Stimulated activated naive CD4-positive, alpha-beta T cell treated with Interleukin-2 at 50 U/mL for 16 hours (primary cell): ENCODE measurements at regions not wholly inside any gene's neighbourhood (a gene's known extent, or its start where the extent isn't known, plus 50 kb on each side); places are given as distances from the start of the nearest gene placed in this dataset.
"Not testable (repeated sequence)": the region's sequence is repeated elsewhere in the genome, so short reads cannot be mapped to it uniquely, and the experiment has no call there.

ENCODE experiments used
- DNase-seq: peaks from one replicate; lab custom pipeline; 2025; lab: John Stamatoyannopoulos, UW

DNA sequence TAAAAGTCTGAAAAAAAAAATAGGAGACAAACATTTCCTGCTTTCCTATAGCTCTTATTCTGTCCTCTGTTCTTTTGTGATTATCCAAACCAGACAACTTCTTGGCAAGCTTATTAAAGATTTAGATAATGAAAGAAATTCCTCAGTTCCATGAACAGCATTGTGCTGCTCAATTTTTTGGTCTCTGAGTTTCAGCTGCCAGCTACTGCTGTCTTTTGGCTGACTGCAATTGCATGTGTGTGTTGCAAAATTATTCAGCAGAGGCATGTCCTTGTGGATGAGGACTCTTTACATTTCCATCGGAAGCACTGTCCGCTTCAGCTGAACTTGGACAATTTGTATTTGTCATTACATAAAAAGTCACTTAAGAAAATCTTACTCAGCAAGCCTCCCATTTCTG, 397.3 kb upstream of the RASGRP1 start:
- DNase-seq: no peak

DNA sequence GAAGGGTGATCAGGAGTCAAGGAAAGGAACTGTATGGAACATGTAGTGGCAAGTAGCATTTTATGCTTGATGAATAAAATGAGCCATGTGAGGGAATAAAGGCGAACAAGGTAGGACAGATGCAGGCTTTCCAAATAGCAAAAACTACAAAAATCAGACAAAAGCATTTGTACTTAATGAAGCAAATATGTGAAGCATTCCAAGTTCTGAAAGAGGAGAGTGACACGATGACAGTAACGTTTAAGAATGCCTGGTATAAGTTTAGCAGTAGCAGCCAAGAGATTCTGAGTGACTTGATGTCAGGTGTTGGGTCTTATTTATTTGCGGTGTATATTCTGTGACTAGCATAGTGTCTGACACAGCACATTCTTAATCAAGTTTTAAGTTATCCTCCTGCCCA, 408.2 kb upstream of the RASGRP1 start:
- no peak for DNase-seq

DNA sequence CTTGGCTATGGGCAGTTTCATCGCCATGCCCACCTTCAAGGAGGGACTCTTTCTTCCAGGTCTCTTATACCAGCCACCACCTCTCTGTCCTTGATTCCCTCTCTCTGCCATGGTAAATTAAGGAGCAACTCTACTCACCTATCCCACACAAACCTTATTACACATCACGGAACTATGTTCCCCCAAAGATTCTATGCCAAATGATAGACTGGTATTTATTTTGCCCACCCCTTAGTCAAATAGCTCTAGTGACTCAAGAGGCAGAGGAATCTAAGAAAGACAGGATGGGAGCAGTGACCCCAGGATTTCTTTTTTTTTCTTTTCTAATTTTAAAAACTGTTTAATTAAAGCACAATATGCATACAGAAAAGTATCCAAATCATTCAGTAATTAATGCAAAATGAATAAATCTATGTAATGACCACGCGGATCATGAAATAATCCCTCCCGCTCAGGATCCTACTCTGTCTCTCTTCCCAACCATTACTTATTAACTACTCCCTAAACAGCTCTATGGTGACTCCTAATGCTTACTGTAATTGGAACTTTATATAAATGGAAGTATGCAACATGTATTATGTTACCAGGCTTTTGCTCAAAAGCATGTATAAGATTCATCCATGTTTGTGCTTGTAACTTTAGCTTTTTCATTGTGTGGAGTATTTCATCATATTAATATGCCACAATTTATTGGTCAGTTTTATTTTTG, 410.8 kb upstream of the RASGRP1 start:
- DNase-seq: no peak

DNA sequence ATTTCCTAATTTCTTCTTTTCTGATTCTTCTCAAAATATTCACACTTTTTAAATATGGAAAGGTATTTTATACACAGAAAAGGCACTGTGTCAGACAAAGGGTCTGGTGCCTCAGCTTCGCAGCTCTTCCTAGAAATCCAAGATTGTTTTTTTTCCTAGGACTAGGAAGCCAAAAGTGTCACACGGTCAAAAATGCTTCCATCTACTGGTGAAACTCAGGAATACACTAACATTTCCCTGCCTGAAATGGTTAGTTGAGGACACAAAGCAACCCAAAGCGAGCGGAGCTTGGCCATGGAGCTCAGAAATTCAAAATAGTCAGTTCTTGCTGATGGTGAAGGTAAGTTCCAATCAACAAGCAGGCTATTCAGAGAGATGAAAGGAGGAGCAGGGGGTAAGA, 426.5 kb upstream of the RASGRP1 start:
- DNase-seq: no peak

DNA sequence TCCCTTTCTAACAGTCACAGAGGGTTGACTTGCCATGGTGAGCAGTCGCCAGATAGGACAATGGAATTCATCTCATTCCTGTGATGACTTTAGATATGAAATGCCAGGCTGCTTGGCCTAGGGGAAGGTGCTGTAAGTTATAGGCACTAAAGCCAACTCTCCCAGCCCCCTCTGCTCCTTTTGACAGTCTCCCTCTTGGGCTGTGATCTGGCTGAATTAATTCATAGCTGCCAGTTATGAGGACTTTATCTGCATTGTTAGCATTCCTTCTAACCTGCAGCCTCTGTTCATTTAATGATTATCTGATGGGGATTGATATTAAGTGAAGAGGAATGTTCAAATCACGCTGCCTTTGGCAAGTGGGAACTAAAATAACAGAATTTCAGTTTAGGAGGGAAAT, 427.1 kb upstream of the RASGRP1 start:
- DNase-seq: no peak

DNA sequence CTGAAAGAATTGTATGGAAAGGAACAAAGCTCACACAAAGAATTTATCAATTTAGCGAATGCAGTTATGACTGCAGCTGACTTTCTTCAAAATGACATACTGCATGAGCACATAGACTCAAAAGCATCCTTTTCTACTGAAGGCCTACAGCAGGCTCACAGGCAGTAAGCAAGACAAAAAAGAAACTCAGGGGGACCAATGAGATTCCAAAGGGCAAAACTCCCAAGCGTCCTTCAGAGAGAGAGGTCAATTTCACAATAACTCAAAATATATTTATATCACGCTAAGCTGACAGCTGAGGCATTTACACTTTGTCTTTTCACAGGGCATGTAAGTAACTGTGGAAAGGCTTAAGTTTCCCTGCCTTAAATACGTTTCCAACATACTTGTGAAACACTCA, 427.9 kb upstream of the RASGRP1 start:
- DNase-seq: no peak

DNA sequence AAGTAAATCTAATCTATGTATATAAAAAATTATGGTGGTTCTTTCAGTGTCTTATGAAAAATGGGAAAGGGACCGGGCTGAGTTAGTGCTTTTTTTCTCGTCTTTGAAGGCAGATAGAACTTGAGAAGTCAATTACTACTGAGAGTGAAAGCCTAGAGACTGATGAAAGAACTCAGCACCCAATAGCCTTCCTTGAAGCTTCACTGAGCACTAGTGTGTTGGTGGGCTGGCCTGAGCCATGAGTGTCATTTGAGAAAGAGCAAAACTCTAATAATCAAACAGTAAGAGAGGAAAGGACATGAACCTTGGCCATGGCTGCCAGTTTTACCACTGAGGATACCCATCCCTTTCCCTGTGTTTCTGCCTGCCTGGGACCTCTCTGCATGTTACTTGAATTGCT, 428.3 kb upstream of the RASGRP1 start:
- DNase-seq: no peak

DNA sequence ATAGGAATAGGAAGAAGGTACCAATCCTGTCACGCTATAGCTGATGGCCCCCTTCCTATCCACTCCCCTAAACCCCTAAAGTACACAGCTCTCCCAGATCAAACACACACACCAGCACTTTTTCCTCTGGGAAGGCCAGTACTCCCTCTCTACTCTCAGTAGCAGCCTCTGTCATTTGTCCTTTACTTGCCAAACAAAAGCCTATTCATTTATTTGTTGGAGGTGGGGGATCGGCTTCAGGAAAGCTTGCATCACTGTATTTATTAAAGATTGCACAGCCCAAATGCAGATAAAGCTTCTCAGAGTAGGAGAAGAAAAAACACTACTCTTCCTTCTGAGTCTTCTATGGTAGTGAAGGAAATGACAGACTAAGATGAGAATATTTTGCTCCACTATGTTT, 429.7 kb upstream of the RASGRP1 start:
- DNase-seq: no peak

DNA sequence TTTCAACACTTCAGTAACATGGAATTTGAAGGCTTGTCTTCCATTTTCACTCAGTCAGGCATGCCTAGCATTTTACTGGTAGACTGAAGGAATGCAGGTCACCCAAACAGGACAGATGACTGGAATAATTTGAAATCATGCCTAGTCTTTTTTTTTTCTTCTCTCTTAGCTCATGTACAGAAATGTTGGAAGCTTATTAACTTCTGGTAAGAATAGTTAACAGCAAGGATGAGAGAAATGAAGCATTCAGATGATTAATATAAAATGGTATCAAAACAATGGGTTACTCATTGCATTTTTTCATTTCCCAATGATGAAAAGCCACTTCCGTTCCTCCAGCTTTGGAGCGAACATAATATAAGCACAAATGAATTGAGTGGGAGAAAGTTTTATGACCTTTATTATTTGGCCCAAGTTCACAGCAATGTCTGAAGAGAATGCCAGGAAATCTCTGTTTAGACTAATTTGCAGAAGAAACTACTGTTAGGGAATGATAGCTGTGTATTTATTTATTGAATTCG, 431.6 kb upstream of the RASGRP1 start:
- no peak for DNase-seq

DNA sequence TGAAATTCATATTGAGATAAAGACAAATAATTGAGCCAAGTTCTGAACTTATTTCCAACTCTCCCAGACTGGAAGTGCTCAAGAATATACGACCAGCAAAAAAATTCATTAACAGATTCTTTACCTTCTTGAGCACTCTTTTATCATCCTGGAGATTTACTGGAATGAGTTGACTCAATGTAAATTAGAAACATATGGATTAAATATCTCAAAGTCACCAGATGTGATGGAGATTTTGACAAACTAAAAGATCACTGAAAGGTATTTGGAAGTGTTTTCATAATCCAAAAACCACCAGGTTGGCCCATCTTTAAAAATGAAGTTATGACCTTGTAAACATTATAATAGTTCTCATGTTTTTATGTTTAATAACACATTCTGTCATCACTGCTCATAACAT, 433.2 kb upstream of the RASGRP1 start:
- DNase-seq: no peak

DNA sequence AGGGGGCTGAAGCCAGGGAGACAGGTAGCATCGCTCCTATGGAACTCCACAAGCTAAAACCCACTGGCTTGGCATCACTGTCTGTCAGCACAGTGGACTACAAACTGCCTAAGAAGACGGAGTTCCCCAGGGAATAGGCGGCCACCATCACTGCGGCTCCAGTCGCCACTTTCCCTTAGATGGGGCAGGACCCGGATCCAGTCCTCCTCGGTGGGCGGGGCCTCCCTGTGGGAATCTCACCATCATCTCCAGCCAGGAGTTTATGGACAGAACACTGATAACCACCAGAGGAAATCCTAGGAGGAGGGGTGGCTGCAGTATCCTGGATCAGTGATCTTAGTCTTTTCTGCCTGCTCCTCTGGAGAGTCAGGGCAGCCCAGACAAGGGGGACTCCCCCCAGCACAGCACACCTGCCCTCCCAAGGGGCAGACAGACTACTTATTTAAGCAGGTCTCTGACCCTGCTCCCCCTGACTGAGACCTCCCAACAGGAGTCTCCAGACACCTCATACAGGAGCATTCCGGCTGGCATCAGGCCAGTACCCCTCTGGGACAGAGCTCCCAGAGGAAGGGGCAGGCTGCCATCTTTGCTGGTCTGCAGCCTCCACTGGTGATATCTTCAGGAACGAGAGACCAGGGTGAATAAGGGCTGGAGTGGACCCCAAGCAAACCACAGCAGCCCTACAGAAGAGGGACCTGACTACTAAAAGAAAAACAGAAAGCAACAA, 435.6 kb upstream of the RASGRP1 start:
- DNase-seq: no peak

DNA sequence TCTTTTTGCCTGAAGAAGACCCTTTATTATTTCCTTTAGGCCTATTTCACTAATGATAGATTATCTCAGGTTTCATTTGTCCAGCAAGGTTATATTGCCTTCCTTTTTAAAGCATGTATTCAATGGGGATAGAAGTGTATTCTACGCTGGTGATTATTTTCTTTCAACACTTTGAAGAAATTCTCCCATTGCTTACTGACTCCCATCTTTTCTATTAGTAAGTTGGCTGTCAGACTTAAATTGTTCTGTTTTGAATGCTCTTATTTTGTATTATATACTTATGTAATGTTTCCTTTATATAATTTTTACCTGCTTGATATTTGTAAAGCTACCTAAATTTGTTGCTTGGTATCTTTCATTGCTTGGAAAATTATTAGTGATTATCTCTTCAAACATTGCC, 445.1 kb upstream of the RASGRP1 start:
- no peak for DNase-seq

DNA sequence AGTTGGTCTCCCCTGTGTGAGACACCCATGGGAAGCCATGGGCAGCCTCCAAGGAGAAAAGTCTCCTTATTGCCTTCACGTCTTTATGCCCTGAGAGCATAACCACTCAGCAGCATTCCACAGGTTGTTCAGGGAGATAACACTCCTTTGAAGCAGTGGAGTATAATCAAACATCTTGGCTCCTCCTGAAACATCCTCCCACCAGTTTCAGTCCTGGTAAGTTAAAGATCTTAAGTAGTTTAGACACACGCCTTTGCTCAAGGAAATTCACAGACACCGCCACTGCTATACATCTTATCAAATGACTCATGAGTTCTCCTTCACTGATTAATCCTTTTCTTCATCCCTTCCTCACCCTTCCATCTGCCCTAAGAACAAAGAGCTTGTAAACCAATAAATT, 446.5 kb upstream of the RASGRP1 start:
- not testable (repeated sequence) for DNase-seq

DNA sequence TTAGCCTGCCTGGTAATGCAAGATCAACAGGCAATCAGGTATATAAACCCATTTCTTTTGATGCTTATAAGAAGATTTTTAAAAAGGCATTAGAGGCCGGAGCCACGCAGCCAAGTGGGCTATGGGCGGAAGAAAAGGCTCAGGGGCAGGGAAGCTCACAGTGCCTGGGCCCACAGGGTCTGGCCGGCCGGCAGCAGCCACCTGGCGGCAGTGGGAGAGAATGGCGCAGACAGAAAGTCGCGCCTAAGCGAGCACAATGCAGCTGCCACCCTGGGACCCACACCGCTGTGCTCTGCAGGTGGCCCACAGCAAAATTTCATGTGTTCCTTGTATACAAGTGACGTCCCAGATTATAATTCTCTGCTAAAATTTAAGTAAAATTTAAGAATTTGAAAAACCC, 448.6 kb upstream of the RASGRP1 start:
- no peak for DNase-seq

DNA sequence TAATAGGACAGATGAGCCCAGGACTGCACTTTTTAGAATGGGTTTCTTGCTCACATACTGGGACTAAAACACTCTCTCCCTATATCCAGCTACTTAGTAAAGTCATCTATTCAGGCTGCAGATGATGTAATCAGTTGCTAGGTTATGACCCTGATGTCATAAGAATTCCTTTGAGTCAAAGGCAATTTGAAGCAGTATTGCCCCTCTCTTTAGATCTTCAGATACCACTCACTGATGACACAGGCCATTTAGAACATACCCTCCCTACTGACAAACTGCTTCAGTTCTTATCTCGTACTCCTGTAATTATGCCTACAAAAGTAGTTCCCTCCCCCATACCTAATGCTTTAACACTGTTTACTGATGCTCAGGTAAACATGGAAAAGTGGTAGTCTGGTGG, 450.1 kb upstream of the RASGRP1 start:
- no peak for DNase-seq

DNA sequence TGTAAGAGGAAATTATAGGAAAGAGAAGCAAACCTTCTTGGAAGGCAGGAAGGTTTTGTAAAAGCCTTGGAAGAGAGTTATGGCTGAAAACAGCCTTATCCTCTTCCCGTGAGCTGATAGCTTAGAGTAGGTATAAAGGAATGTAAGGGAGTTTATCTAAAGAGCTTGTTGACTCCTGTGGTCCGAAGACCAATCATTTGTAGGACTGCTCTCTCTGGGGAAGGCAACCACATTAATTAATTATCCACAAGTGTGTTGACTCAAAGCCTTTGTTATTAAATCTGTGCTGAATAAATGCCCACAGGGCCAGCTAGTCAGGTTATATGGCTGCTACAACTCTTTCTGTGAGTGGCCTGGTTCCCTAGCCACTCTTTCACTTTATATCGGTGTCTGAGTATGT, 452.1 kb upstream of the RASGRP1 start:
- no peak for DNase-seq

DNA sequence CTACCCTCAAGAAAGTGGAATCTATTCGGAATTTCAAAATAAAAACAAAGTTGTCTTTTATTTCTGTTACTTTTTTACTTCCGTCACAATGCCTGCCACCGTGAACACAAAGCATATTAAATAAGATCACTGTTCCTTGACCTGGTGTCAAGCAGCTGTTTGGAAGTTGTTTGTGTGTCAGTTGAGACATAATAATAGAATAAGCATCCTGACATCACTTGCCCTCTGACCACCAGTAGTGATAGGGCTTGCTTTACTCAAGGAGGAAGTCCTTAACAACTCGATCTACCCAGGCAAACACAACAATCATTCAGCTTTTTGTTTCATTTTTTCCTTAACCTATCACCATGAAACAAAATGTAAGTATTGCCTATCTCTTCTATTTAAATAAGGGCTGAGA, 454.4 kb upstream of the RASGRP1 start:
- no peak for DNase-seq

DNA sequence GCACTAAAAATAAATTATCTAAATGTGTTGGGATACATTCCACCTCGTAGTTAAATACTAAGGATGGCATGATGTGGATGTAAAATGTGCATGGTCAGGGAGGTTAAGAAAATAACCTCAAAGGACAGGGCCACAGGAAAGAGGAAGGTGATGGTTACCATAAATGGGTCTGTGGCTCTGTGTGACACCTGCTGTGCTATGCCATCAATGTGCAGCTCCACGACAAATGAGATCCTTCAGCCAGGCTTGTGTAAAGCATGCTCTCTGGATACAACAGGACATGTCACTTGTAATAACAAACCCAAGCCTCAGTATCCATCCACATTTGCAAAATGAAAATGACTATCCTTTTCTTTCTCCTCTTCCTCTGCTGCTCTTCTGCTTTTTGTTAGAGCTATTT, 456.7 kb upstream of the RASGRP1 start:
- no peak for DNase-seq

DNA sequence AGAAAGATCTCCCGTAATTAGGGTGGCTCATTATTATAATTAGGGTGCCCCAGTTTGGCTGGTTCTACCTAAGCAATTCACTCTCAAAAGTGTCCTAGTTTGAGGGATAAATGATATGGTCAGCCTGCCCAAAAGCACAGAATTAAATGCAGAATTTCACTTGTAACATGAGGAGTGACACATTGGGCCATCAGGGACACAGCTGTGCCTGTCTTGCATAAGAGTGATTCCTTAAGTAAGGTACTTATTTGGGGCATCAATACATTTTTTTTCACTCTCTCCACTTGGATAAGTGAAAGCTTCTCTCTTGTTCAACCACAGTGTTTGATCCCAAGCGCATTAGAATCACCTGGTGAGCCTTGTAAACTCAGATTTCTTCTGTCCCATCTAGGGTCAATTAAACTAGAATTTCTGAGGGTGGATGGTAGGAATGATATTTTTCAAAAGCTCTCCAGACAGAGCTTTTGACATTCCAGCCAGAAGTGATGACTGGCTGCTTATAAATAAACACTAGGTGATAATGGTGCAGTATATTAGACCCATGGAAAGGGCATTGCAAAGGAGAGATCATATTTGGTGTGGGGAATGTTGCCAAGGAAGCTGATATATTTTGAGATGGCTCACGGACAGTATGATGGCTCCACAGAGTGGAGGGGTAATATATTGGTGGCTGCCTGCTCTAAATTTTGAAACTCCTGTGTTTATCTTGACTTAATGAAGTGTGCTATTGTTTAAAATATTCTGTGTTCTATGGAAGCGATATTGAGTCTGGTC, 458.1 kb upstream of the RASGRP1 start:
- DNase-seq: no peak

DNA sequence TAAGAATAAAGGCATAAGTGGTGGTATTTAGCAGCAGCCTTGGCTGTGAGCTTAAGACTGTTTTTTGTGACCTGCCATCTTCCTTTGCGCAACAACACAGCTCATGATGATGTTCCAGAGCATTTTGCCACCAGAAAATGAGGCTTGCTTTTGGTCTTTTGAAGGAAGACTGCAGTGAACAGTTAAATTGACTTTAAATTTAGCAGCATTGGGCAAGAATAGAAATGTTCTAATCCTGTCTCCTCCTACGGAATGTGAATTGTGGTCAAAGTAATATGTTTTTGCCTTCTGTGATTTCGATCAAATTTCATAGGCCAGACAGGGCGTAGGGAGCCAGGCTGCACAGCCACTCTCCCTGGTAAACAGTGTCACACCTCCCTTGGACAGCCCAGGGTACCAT, 460.7 kb upstream of the RASGRP1 start:
- DNase-seq: no peak

DNA sequence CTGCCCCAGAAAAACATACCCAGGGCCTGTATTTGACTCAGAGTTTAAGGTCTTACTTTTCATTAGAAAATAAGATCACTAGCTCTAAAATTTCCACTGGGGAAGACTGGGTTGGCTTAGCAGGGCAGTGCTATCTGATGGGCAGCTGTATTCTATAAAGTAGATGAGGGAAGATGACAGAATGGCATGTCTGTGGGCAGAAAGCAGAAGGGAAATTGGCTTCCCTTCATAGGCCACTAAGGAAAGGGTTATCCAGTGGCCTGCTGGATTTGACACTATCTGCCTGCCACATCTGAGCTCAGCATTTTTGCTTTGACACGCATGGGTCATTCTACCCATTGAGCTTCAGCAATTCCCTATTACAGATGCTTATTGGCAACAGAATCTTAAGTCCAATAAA, 461.3 kb upstream of the RASGRP1 start:
- DNase-seq: no peak

DNA sequence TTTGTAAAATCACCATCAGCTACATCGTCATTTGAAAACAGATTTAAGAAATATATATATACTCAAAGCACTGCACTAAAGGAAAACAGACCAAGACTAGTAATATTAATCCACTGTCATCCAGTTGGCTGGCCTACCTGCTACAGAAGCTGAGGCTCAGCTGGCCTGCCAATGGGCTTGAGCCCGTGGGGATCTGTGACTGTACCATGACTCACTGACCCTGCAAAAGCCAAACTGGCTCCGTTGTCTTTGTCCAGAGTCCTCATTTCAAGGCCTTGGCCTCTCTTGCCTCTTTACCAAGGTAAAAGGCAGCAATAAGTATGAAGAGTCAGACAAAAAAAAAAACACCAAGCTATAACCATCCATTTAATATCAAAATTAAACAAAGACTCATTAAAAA, 463.5 kb upstream of the RASGRP1 start:
- DNase-seq: no peak

DNA sequence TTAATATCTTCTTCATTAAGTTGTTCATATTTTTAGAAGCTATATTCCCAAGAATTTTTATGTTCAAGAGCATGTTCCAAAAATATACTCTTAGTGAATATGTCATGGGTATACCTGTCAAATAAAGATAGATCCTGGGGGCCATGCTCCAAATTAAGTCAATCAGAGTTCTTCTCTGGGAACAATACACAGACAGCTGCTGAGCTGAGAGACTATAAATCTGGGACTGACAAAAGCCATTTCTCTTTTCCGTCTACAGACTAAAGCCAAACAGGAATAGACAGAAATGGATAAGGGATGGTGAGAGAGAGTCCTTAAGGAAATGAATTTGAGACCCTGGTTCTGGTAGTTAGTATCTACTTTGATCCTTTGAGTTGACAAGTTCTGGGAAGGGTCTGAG, 465.1 kb upstream of the RASGRP1 start:
- no peak for DNase-seq
